ENCODE measurements at regions not wholly inside any gene's neighbourhood (a gene's known extent, or its start where the extent isn't known, plus 50 kb on each side); places are given as distances from the start of the nearest gene placed in this dataset.

- TF ChIP-seq CTCF (IDR thresholded peaks at IDR 0.05) (no peak), POLR2AphosphoS5 (IDR thresholded peaks at IDR 0.05) (no peak), POLR2A (IDR thresholded peaks at IDR 0.05) (no peak)
These were observed 315.9 kb upstream of the TGFBR2 start for GRCh38 chr3:30290479-30290878.
